ENCODE measurements at regions not wholly inside any gene's neighbourhood (a gene's known extent, or its start where the extent isn't known, plus 50 kb on each side); places are given as distances from the start of the nearest gene placed in this dataset.

DNA sequence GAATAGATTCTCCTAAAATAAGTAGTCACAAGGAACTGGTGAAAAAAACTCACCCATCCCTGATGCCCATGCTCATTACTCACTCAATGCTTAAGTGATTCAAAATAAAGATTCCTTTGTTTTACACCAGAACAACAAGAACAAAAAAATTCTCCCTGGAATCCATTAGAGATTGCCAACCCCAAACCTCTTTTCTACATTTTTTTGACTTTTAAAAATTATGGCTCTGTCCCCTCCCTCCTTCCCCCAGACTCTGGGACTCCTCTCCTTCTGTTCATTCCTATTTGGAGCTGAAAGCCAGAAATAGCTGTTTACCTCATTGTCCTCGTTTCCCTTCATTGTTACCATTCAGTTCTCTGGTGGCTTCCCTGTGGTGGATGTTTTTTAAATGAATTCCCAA, 63.2 kb upstream of the FHIP2A start:
- Histone ChIP-seq H3K9me3 (ENCODE audit: control insufficient read depth, insufficient read depth, low read depth, low read length) (no peaks in the 10 kb centered on the region), H3K36me3 (ENCODE audit: control insufficient read depth, insufficient read depth, low read length) (no peaks in the 10 kb centered on the region), H3K27ac (ENCODE audit: low read length) (peak overlapping the region; percentile 99), H3K4me1 (ENCODE audit: control insufficient read depth, insufficient read depth, low read length) (peaks cover 98% of the 10 kb centered on the region), H3K27me3 (ENCODE audit: control insufficient read depth, insufficient read depth, low read length) (no peaks in the 10 kb centered on the region), H3K4me3 (ENCODE audit: low read depth in 2 of 2, low read length in 2 of 2) (no peak overlapping the region)
- TF ChIP-seq, protein P1, sequence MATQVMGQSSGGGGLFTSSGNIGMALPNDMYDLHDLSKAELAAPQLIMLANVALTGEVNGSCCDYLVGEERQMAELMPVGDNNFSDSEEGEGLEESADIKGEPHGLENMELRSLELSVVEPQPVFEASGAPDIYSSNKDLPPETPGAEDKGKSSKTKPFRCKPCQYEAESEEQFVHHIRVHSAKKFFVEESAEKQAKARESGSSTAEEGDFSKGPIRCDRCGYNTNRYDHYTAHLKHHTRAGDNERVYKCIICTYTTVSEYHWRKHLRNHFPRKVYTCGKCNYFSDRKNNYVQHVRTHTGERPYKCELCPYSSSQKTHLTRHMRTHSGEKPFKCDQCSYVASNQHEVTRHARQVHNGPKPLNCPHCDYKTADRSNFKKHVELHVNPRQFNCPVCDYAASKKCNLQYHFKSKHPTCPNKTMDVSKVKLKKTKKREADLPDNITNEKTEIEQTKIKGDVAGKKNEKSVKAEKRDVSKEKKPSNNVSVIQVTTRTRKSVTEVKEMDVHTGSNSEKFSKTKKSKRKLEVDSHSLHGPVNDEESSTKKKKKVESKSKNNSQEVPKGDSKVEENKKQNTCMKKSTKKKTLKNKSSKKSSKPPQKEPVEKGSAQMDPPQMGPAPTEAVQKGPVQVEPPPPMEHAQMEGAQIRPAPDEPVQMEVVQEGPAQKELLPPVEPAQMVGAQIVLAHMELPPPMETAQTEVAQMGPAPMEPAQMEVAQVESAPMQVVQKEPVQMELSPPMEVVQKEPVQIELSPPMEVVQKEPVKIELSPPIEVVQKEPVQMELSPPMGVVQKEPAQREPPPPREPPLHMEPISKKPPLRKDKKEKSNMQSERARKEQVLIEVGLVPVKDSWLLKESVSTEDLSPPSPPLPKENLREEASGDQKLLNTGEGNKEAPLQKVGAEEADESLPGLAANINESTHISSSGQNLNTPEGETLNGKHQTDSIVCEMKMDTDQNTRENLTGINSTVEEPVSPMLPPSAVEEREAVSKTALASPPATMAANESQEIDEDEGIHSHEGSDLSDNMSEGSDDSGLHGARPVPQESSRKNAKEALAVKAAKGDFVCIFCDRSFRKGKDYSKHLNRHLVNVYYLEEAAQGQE (IDR thresholded peaks at IDR 0.05; ENCODE audit: insufficient read depth in 1 of 2, low read depth in 2 of 2, low read length in 1 of 2): no peak
- TF ChIP-seq TCF7L2 (IDR thresholded peaks at IDR 0.05; ENCODE audit: low read depth, low read length) (no peak), POLR2AphosphoS5 (IDR thresholded peaks at IDR 0.05; ENCODE audit: low read depth, low read length) (no peak), SIN3A (IDR thresholded peaks at IDR 0.05; ENCODE audit: borderline replicate concordance, insufficient read depth, low read depth, low read length) (no peak)
- TF ChIP-seq, protein P2, sequence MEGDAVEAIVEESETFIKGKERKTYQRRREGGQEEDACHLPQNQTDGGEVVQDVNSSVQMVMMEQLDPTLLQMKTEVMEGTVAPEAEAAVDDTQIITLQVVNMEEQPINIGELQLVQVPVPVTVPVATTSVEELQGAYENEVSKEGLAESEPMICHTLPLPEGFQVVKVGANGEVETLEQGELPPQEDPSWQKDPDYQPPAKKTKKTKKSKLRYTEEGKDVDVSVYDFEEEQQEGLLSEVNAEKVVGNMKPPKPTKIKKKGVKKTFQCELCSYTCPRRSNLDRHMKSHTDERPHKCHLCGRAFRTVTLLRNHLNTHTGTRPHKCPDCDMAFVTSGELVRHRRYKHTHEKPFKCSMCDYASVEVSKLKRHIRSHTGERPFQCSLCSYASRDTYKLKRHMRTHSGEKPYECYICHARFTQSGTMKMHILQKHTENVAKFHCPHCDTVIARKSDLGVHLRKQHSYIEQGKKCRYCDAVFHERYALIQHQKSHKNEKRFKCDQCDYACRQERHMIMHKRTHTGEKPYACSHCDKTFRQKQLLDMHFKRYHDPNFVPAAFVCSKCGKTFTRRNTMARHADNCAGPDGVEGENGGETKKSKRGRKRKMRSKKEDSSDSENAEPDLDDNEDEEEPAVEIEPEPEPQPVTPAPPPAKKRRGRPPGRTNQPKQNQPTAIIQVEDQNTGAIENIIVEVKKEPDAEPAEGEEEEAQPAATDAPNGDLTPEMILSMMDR (IDR thresholded peaks at IDR 0.05): no peak
- in situ Hi-C loops (cut with HindIII; ENCODE audit: low pct_unique_long_range_greater_than_20kb, low sequenced_read_pairs): no loop called here
- POLR2A ChIA-PET: interaction anchor here (0.6 kb wide), 1 partner anchor 76 kb away, joined by 3 read pairs; no protein-coding TSS in a partner anchor
- DNase-seq (ENCODE audit: low read depth, low spot score): no peak
- BruUV-seq (replicated peaks): no TSS peak
- ATAC-seq: no peak
- CTCF ChIA-PET: no interaction called here
- intact Hi-C loops (cut with micrococcal nuclease; ENCODE audit: unreplicated experiment): no loop called here

DNA sequence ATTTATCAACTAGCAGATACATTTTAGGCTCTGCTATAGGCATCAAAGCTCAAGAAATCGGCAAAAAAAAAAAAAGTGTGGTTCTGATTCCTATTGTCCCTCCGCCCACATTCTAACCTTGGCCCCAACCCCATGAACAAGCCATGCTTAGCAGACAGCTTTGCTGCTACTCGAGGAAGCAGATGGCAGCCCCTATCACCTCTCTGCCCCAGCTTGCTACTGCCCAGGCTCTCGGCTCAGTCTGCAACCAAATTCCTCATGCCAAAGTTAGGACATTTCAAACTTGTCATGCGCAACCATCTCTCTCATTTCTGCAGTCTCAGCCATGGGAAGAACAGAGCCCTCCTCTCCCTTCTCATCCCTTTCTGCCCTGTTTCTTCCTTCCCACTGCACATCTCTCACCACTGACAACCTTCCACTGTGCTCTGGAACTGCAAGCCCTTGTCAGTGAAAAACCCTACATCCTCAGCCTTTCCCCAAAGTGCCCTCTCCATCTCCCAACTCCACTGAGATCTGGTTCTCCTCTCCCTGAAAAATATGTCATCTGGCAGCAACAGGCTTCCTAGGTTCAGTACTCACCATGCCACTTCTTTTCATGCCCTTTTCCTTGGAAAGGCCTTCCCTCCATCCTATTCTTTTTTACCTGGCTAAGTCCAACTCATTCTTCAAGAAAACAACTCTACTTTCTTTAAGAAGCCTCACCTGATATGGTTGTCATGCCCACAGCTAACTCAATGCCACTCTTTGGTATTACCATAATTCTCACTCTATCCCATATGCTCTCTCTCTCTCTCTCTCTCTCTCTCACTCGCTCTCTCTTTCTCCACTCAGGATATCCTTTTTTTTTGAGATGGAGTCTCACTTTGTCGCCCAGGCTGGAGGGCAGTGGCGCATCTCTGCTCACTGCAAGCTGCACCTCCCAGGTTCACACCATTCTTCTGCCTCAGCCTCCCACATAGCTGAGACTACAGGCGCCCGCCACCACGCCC, 60.1 kb upstream of the FHIP2A start:
- in situ Hi-C loops (cut with HindIII; ENCODE audit: low pct_unique_long_range_greater_than_20kb, low sequenced_read_pairs): no loop called here
- POLR2A ChIA-PET: interaction anchor here (0.8 kb wide), 1 partner anchor 21 kb away, joined by 3 read pairs; no protein-coding TSS in a partner anchor
- H3K4me1 ChIP-seq (ENCODE audit: control insufficient read depth, insufficient read depth, low read length): peaks cover 87% of the 10 kb centered on the region
- no peak for TF ChIP-seq SIN3A (IDR thresholded peaks at IDR 0.05; ENCODE audit: borderline replicate concordance, insufficient read depth, low read depth, low read length)
- TF ChIP-seq, protein P1 (IDR thresholded peaks at IDR 0.05; ENCODE audit: insufficient read depth in 1 of 2, low read depth in 2 of 2, low read length in 1 of 2): no peak
- TF ChIP-seq, protein P2 (IDR thresholded peaks at IDR 0.05): no peak
- no peak for TF ChIP-seq TCF7L2 (IDR thresholded peaks at IDR 0.05; ENCODE audit: low read depth, low read length)
- no peak for TF ChIP-seq POLR2AphosphoS5 (IDR thresholded peaks at IDR 0.05; ENCODE audit: low read depth, low read length)
- peak overlapping the region; percentile 99 for H3K27ac ChIP-seq (ENCODE audit: low read length)
- ATAC-seq: peak; percentile 64
- H3K36me3 ChIP-seq (ENCODE audit: control insufficient read depth, insufficient read depth, low read length): no peaks in the 10 kb centered on the region
- H3K4me3 ChIP-seq (ENCODE audit: low read depth in 2 of 2, low read length in 2 of 2): no peak overlapping the region
- CTCF ChIA-PET: no interaction called here
- no peak for DNase-seq (ENCODE audit: low read depth, low spot score)
- H3K9me3 ChIP-seq (ENCODE audit: control insufficient read depth, insufficient read depth, low read depth, low read length): no peaks in the 10 kb centered on the region
- BruUV-seq (replicated peaks): no TSS peak
- H3K27me3 ChIP-seq (ENCODE audit: control insufficient read depth, insufficient read depth, low read length): no peaks in the 10 kb centered on the region
- intact Hi-C loops (cut with micrococcal nuclease; ENCODE audit: unreplicated experiment): no loop called here
